ENCODE measurements at regions not wholly inside any gene's neighbourhood (a gene's known extent, or its start where the extent isn't known, plus 50 kb on each side); places are given as distances from the start of the nearest gene placed in this dataset.

DNA sequence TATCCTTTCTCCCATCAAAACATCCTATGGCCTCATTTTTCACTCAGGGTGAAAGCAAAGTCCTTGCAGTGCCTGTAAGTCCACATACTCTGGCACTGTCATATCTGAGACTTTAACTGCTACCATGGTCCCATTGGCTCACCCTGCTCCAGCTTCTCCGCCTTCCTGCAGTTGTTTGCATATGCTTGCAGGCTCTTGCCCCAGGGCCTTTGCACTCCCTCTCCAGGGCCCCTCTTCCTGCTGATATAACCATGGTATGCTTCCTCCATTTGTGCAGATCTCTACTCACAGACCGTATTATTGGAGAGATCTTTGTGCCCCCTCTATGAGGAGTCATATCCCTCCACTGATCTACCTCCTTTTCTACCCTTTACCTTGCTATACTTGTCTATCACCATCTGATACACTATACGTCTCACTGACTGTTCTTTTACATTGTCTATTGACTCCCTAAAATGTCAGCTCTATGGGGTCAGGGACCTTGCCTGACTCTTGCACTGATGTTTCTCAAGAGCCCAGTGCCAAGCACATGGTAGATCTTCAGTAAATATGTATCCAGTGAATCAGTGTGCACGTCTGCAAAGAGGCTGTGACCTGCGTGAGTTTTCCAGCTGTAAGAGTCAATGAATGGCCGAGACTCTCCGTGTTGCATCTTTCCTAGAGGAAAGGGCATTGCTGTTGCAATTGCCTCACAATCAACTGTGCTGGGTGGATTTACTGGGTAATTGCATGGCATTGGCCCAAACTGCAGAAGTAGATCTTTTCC lies 81.7 kb upstream of the CPEB4 start:
- DNase-seq (ENCODE audit: low spot score), result no peak

DNA sequence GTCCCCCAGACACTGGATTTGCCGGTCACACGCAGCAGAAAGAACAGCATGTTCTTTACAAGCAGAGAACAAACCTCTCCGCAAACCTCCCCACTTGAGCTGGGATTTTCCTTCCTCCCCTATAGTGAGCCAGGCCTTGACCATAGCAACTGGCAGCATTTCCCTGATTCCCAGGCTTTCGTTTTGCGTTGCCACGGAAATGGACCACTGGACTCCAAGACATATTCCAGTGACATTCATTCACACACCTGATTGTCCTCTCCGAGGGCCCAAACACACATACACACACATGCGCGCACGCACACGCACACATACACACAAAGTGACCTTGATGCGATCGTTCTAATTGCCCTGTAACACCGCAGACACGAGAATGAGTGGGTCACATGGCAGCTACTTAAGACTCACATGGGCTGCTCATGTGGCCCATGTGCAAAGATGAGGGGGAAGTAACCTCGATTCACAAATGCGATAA lies 80.9 kb upstream of the CPEB4 start:
- DNase-seq (ENCODE audit: low spot score), result no peak

DNA sequence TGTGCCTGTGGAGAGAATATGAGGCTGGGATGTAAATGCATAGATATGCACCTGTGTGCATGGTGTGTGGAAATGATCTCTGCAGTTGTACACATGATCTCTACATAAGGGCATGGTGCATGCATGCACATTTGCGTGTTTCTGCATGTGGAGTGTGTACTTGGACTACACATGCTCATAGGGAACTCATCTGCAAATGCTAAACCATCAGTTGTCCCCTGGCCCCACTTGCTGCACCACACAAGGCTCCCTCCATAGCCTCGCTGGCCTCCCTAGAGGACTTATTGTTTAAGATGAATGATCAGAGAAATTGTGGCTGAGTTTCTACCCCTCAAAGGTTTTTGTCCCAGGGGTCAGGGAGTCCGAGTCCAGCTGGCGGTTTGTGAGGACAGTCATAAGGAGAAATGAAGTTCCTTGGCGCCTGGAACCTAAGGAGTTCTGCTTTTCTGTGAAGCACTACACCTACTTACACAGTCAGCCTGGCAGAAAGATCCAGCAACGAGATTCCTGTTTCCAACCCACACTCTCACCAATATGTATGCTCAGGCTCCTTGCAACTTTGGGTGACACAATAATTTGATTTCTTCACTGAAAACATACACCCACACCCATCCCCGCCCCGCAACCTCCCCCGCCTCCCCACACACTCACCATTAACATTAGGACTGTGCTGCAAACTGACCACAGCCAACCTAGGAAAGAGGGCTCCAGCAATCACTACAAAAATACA lies 79.9 kb upstream of the CPEB4 start:
- DNase-seq (ENCODE audit: low spot score), result no peak

DNA sequence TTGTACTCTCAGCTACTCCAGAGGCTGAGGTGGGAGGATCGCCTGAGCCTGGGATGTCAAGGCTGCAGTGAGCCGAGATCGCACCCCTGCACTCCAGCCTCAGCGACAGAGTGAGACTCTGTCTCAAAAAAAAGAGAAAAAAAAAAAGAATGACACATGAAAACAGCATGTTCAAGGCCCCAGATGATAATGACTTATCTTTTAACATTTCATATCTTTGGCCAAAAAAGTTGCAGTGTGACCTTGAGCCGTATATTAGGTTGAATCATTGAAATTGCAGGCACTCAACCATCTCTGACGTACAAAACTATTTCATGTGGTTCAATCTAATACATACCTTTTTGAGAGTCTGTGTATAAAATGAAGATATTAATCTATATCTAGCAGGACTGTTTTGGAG lies 79.1 kb upstream of the CPEB4 start:
- DNase-seq (ENCODE audit: low spot score), result no peak

DNA sequence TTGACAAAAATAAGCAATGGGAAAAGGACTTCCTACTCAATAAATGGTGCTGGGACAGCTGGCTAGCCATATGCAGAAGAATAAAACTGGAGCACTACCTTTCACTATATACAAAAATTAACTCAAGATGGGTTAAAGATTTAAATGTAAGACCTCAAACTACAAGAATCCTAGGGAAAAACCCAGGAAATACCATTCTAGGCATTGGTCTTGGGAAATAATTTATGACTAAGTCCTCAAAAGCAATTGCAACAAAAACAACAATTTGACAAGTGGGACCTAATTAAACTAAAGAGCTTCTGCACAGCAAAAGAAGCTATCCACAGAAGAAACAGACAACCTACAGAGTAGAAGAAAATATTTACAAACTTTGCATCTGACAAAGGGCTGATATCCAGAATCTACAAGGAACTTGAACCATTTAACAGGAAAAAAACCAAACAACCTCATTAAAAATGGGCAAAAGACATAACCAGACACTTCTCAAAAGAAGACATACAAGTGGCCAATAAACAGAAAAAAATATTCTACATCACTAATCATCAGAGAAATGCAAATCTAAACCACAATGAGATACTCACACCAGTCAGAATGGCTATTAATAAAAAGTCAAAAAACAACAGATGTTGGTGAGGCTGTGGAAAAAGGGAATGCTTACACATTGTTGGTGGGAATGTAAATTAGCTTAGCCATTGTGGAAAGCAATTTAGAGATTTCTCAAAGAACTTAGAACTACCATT lies 75.2 kb upstream of the CPEB4 start:
- no peak for DNase-seq (ENCODE audit: low spot score)

DNA sequence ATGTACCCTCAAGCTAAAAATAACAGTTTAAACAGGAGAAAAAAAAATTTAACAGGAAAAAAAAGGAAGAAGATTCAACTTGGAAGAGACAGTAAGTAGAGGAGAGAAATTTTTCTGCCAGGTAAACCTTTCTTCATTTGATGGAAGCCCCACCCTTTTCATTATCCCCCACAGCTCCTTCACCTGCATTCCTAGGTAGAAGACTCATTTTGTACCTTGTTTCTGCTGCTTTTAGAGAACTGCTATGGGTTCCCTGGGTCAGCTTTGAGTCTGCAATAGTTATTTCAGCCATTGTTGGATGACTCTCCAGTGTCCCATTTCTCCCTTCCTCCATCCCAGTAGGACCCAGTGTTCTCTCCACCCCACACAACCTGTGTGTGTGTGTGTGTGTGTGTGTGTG lies 74.1 kb upstream of the CPEB4 start:
- no peak for DNase-seq (ENCODE audit: low spot score)

DNA sequence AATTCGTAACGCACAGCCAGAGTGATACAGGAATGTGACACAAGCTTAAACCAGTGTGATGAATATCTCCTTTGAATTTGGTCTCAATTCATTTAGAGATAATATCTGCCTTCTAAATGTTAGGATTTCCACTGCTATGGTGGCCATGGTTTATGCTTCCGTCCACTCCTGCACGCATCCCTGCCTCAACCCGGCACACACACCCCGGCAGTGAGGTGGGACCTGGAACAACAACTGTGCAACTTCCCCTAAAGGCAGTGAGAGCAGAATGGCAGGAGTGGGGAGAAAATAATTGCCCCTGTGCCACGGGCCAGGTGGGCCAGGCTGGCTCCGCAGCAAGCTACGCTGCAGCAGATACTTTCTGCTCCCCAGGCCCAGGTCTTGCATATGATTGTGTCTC lies 72.6 kb upstream of the CPEB4 start:
- no peak for DNase-seq (ENCODE audit: low spot score)

DNA sequence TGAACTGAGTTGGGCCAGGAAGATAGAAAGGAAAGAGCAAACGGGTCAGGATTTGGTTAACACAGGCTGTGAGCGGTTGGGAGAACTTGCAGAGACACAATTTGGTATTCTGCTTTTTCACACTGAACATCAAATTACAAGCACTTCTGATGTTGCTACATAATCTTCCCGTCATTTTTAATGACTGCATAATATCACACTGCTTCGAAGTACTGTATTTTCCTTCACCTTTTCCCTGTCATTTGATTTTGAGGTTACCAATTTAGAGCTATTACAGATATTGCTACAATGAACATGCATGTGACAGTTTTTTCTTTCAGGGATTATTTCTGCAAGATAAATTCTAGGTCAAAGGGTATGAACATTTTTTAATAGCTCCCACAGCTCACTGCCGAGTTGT lies 71.4 kb upstream of the CPEB4 start:
- no peak for DNase-seq (ENCODE audit: low spot score)

DNA sequence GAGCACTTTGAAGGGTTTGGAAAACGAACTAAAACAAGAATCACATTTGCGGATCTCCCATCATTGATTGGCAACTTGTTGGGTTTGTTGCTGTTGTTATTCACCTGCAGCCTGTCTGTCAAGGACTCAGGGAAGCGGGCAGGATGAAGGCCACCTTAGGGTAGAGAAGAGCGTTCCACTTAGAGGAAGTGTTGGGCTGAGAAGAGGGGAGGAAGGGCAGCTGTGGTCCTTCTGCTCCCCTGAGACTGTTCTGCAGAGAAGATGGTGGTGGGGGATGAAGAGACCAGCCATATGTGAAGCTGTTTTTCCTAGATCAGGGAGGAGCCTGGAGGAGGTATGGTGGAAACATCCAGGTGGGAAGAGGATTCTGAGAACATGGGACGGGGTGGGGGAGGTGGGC lies 70.6 kb upstream of the CPEB4 start:
- no peak for DNase-seq (ENCODE audit: low spot score)

DNA sequence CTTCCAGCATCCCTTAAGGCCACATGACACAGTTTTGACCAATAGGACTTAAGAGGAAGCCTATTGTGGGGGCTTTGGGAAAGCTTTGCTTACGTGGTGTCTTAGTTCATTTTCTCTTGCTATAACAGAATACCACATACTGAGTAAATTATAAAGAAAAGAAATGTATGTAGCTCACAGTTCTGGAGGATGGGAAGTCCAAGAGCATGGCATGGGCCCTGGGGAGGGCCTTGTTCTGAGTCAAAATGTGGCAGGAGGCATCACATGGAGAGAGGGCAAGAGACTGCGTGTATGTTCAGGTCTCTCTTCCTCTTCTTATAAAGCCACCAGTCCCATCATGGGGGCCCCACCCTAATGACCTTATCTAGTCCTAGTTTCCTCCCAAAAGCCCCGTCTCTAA lies 68.6 kb upstream of the CPEB4 start:
- no peak for DNase-seq (ENCODE audit: low spot score)

DNA sequence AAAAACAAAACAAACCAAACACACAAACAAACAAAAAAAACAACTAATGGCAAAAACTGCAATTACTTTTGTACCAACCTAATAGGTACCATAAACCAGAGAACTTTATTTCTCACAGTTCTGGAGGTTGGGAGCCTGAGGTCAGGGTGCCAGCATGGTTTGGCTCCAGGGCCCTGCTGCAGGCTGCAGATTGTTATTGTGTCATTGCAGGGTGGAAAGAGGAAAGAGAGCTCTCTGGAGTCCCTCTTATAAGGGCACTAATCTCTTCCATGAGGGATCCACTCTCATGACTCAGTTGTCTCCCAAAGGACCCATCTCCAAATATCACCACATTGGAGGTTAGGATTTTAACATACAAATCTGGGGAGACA lies 64.9 kb upstream of the CPEB4 start:
- no peak for DNase-seq (ENCODE audit: low spot score)

DNA sequence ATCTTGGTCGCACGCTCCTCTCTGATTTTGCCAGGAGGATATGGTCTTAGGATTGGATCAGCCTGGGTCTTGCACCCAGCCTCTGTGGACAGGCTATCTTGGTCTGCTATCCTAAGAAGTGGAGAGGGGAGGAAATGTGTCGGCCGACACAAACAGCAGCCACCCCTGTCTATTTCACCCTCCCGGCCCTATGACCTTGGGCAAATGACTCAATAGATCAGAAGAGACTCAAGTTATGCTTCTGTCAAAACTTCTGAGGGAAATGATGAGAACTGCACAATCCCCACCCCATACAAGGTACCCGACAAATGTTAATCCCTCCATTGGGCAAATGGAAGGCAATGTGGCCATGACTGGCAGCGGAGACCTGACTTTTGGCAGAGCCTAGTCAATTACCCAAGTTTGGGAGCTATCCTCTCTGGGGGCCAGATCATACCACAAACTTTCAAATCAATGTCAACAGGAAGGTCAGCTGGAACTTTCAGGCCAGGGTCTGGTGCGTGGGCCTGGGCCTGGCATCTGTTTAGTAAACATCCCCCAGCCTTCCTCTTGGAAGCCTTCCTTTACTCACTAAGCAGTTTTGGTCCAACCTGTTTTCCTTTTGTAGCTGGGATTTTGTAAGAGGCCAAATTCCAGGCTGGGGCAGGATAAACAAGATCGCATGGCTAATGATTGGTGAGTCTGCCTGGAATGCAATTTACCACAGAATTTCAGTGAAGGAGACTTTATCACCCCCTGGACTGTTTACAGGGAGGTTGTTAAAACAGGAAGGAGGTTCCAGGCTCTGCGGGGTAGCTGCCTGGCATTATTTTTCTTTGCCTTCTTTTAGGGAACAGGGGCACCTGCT lies 64.2 kb upstream of the CPEB4 start:
- DNase-seq (ENCODE audit: low spot score), result no peak

DNA sequence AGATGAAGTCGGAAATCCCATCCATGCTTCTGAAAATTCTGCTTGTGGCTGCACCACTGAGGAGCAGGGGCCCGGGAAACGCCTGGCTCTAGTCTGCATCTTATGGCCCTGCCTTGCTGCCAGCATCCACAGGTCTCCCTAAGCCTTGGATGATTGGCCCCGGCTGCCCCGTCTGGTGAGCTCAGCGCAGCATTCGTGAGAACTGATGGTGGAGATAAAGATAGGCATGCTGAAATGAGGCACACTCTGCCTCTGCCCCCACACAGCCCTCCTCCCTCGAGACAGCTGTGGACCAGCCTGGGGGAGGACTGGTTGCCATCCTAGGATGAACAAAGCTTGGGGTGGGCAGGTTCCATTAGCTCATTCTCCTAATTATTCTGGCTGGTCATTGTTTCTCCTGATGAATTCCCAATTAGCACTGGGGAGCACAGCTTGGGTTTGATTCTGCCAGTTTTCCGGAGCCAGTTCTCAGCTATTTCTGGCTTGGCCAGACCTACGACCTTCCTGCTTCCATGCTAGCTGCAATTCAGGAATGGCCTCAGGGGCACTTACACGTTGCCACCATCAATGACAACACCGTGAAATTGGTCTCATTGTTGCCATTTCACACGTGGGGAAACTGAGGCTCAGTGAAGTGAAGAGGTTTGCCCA lies 62.8 kb upstream of the CPEB4 start:
- DNase-seq (ENCODE audit: low spot score), result no peak

DNA sequence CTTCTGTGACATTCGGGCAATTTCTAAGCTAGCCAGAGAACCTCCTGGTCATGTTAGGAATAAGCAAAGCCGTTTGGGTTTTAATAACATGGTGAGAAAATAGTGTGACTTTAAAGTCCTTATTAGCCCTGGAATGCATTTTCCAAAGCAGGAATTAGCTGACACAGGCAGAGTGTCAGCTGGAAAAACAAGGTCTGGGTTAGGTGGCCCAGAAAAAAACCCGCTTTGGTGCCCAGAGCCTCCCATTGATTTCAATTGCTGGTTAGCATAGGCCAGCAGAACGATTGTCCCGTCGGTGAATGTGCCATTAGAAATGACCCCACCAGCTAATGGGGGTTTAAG lies 62.1 kb upstream of the CPEB4 start:
- DNase-seq (ENCODE audit: low spot score), result no peak

DNA sequence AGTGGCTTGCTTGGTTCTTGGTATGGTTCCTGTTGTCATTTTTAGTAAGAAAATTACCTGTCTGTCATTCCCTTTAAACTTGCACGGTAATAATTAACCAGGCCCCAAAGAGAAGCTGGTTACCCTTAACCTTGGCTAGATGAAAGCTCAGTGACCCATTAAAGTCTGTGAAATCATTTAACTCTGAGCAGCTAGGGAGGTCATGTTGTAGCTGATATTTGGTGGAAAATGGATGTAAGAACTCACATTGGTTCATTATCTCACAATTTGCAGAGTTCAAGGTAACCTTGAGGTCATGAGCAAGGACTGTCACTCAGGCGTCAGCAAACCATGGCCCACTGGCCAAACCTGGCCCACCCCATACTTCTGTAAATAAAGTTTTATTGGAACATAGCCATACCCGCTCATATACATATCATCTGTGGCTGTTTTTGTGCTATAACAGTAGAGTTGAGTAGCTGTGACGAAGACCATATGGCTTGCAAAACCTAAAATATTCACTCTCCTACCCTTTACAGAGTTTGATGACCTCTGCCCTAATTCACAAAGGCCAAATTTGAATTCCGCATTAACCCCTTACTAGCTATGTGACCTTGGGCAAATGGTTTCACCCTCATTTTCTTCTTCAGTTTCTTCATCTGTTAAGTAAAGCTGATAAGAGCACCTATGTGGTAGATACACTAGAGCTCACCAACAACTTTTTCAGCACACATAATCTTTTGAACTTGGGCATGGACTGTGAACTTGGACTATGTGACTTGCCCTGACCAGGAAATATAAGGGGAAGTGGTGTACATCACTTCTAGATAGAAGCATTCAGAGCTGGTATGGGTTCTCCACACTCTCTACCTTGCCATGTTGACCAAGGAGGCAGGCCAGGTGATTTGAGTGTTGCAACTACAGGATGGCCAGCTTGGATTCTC lies 61.5 kb upstream of the CPEB4 start:
- DNase-seq (ENCODE audit: low spot score), result no peak

DNA sequence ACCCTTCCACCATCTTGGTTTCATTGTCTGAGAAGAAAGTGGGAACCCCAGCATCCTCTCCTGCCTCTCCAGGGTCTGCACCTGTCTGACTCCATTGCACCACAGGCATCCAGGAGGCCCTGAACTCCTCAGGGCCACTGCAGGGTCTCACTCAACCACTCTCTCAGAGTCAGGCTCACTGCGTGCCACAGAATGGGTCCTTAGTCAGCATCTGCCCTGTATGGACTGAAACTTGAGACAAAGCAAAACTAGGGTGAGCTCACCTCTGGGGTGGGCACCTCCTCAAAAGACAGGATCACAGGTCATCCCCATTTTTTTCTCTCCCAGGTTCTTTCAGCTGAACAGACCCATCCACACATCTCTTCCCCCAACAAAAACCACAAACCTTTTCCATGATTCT lies 59.2 kb upstream of the CPEB4 start:
- no peak for DNase-seq (ENCODE audit: low spot score)

DNA sequence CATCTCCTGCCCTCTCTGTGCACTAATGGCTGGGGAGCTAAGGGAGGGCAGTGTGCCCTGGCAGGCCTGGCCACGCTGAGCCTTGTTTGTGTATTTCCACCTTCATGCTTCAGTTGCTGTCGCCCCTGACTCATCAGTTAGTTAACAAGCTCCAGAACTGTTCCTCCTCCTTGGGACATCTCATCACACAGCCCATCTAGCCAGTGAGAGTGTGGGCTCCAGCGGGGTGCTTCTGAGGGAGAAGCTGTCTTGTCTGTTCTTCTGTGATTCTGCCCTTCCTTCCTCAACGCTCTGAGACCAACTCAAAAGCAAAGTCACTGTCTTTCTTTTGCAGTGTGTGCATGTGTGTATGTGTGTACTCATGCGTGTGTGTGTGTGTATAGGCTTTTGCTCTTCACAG lies 58.3 kb upstream of the CPEB4 start:
- DNase-seq (ENCODE audit: low spot score), result no peak

DNA sequence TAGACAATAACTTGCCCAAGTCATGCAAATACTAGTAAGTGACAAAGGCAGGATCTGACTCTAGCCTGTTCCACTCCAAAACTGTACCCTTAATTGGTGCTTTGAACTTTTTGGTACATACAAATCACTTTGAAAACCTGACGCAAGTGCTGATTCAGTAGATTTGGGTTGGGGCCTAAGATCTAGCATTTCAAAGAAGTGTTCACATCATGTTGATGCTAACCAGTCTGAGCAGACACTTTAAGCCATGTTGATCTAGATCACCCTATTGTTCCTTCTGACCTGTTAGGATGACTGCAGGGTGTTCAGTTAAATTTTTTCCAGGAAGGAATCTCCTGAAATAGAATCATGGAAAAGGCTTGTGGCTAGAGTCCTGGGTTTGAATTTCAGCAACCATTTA lies 57.7 kb upstream of the CPEB4 start:
- no peak for DNase-seq (ENCODE audit: low spot score)

DNA sequence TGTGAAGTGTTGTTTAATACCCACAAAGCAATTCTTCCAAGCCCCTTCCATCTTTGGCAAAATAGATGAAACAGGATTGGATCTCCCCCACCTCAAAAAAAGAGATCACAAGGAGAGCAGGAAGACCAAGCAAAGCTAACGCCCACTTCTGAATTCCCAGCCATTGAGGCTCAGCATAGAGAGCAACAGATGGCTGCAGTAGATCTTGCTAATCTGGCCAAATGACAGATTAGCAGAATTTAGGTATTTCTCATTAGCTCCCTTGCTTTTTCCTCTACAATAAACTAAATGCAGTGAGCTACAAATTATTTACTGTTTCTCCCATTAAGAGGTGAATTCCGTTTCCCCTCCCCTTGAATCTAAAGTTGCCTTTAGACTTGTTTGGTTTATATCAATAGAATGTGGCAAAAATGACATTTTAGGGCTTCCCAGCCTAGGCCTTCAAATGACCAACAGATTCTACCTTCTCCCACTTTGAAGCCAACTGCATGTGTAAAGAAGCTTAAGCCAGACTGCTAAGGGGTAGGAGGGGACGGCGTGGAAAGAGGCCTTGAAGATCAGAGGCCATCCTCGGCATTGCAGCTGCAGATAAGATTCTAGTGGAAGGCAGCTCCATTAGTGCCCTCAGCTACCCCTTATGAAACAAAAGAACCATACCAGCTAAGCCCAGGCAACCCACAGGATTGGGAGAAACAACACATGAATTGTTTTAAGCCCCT lies 56.8 kb upstream of the CPEB4 start:
- no peak for DNase-seq (ENCODE audit: low spot score)

DNA sequence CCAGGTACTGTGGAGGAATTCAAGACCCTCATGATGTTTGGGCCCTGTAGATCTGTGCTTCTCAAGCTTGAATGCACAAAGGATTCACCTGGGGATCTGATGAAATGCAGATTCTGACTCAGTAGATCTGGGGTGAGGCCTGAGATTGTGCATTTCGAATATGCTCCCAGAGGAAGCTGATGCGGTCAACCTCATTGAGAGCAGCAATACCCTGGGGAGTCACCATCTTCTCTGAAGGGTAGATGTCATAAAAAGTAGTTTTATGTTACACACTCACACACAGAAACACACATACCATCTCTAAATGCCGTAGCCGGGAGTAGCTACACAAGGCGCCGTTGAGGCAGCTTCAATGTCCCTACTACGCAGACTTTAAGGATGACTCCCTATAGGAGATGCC lies 55.8 kb upstream of the CPEB4 start:
- DNase-seq (ENCODE audit: low spot score), result no peak

Measured in left forelimb (tissue), 1 donor.